ENCODE measurements at regions not wholly inside any gene's neighbourhood (a gene's known extent, or its start where the extent isn't known, plus 50 kb on each side); places are given as distances from the start of the nearest gene placed in this dataset.

DNA sequence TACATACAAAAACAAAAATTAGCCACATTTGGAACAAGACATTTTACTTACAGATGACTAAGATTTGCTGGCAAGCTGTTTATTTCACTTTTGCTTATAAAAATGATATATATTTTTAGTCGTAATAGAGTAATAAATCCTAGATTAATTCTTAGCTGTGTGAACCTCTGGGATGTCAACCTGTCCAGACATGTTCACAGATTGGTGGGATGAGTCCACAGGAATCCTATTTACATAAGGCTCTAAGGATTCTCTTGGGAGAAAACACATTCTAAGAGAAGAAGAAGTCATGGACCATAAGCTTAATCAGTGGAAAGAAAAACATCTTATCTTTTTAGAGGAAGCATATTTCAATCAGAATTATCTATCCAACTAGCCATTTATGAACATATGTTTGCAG, 797.4 kb downstream of the C12orf50 start:
- TF ChIP-seq CTCF (IDR thresholded peaks at IDR 0.05; ENCODE audit: extremely low read depth in 1 of 2, insufficient read depth in 1 of 2, low read depth in 1 of 2, low read length in 2 of 2) (no peak), POLR2A (IDR thresholded peaks at IDR 0.05; ENCODE audit: low read depth, low read length) (no peak), MAX (IDR thresholded peaks at IDR 0.05; ENCODE audit: insufficient read depth, insufficient read length) (no peak), EZH2 (IDR thresholded peaks at IDR 0.05; ENCODE audit: borderline replicate concordance, low read depth, low read length, severe bottlenecking) (no peak)

Data from endothelial cell of umbilical vein (primary cell).